ENCODE measurements at regions not wholly inside any gene's neighbourhood (a gene's known extent, or its start where the extent isn't known, plus 50 kb on each side); places are given as distances from the start of the nearest gene placed in this dataset.
"Not testable (repeated sequence)": the region's sequence is repeated elsewhere in the genome, so short reads cannot be mapped to it uniquely, and the experiment has no call there.

DNA sequence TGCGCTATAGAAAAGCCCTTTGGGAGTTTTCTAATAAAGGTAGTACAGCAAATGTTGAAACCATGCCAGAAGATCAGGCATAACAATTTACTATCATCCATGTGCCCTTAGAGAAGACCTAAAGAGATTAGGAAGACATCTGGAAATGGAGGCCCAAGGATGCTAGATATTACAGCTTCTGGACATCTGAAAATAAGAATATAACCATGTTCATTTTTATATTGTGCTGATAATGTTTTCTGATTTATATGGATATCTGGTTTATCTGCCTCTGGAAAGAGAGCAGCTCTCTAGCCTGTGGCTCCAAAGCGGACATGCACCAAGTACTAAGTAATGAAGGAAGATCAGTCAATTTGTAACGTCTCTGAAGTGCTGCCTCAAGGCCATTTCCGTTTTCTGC is 478.0 kb upstream of the DDX18 start:
- in situ Hi-C loops (cut with HindIII; ENCODE audit: low sequenced_read_pairs) = no loop called here

DNA sequence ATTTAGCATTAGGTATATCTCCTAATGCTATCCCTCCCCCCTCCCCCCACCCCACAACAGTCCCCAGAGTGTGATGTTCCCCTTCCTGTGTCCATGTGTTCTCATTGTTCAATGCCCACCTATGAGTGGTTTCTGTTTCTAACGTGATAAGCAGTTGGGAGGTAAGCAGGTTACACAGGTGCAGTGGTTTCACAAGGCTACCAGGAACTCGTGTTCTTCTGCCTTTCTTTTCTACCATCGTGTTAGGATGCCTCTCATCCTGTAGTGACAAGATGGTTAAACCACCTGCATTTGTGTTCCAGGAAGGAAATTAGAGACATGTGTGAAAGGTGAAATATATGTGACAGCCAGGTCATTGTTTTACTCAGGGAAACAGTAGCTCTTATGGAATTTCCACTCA is 476.5 kb upstream of the DDX18 start:
- DNase-seq (ENCODE audit: low read depth, low spot score); in situ Hi-C loops (cut with HindIII; ENCODE audit: low sequenced_read_pairs); H3K4me3 ChIP-seq (ENCODE audit: low read depth, low read length): not testable (repeated sequence)

More for the DNA sequence above, 478.0 kb upstream of the DDX18 start:
- TF ChIP-seq, protein P1, sequence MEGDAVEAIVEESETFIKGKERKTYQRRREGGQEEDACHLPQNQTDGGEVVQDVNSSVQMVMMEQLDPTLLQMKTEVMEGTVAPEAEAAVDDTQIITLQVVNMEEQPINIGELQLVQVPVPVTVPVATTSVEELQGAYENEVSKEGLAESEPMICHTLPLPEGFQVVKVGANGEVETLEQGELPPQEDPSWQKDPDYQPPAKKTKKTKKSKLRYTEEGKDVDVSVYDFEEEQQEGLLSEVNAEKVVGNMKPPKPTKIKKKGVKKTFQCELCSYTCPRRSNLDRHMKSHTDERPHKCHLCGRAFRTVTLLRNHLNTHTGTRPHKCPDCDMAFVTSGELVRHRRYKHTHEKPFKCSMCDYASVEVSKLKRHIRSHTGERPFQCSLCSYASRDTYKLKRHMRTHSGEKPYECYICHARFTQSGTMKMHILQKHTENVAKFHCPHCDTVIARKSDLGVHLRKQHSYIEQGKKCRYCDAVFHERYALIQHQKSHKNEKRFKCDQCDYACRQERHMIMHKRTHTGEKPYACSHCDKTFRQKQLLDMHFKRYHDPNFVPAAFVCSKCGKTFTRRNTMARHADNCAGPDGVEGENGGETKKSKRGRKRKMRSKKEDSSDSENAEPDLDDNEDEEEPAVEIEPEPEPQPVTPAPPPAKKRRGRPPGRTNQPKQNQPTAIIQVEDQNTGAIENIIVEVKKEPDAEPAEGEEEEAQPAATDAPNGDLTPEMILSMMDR (IDR thresholded peaks at IDR 0.05; ENCODE audit: low read depth, low read length) = no peak
- DNase-seq (ENCODE audit: low read depth, low spot score) = no peak
- no peak overlapping the region for H3K4me3 ChIP-seq (ENCODE audit: low read depth, low read length)

DNA sequence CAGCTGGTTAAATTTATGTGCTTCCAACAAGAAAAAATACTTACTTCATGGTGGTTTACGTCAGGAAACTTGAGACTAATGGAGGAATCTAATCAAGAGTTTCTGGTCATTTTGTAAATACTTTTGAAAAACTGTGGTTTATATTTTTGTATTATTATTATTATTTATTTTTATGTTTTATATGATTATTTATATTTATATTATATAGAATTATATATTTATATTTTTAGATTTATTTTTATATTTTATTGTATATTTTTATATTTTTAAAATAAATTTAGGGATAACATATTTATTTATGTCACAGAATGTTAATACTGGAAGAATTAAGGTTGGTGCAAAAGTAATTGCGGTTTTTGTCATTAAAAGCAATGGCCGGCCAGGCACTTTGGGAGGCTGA is 474.5 kb upstream of the DDX18 start:
- DNase-seq (ENCODE audit: low read depth, low spot score) = no peak
- TF ChIP-seq, protein P1 (IDR thresholded peaks at IDR 0.05; ENCODE audit: low read depth, low read length) = no peak
- in situ Hi-C loops (cut with HindIII; ENCODE audit: low sequenced_read_pairs) = no loop called here
- H3K4me3 ChIP-seq (ENCODE audit: low read depth, low read length) = no peak overlapping the region

DNA sequence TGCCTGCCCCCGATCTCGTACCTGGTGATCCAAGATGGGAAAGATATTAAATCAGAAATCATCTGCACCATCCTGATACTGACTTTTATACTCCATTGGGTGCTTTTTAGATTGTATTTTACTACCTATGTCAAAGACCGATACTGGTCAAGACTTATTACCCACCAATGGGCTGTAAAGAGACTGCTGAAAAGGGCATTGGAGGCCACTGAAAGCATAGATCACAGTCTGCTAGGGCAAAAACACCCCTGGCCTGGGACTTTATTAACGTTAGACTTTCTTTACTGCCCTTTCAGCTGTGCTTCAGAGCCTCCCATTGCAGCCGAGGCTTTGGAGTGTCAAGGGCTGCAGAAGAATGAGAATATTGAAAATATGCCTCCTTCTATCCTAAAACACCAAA is 472.8 kb upstream of the DDX18 start:
- in situ Hi-C loops (cut with HindIII; ENCODE audit: low sequenced_read_pairs) = no loop called here

DNA sequence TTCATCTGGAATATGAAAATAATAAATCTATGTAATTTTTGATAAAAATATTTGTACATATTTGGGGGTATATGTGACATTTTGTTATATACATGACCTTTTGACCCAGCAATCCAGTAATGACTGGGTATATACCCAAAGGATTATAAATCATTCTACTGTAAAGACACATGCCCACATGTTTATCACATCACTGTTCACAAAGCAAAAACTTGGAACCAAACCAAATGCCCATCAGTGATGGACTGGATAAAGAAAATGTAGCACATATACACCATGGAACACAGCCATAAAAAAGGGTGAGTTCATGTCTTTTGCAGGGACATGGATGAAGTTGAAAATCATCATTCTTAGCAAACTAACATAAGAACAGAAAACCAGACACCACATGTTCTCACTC is 472.1 kb upstream of the DDX18 start:
- TF ChIP-seq, protein P1 (IDR thresholded peaks at IDR 0.05; ENCODE audit: low read depth, low read length) = no peak
- in situ Hi-C loops (cut with HindIII; ENCODE audit: low sequenced_read_pairs) = no loop called here
- no peak overlapping the region for H3K4me3 ChIP-seq (ENCODE audit: low read depth, low read length)
- DNase-seq (ENCODE audit: low read depth, low spot score) = no peak

More for the DNA sequence above, 472.8 kb upstream of the DDX18 start:
- no peak for DNase-seq (ENCODE audit: low read depth, low spot score)
- no peak overlapping the region for H3K4me3 ChIP-seq (ENCODE audit: low read depth, low read length)
- TF ChIP-seq, protein P1 (IDR thresholded peaks at IDR 0.05; ENCODE audit: low read depth, low read length) = no peak

DNA sequence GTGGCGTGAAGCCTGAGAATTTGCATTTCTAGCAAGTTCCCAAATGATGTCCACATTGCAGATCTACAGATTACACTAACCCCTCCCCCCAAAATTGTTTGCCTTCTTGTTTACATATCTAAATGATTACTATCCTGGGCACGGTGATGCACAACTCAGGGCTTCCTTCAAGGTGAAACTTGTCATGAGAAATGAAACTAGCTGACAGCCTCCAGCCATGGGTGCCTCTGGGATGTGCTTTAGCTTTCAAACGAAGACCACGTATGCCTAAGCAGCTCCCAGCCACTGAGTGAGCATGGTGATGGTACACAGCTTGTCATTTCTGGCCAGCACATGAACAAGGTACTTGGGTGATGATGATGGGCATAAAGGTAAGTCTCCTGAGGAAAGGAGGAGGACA is 464.8 kb upstream of the DDX18 start:
- in situ Hi-C loops (cut with HindIII; ENCODE audit: low sequenced_read_pairs) = no loop called here

DNA sequence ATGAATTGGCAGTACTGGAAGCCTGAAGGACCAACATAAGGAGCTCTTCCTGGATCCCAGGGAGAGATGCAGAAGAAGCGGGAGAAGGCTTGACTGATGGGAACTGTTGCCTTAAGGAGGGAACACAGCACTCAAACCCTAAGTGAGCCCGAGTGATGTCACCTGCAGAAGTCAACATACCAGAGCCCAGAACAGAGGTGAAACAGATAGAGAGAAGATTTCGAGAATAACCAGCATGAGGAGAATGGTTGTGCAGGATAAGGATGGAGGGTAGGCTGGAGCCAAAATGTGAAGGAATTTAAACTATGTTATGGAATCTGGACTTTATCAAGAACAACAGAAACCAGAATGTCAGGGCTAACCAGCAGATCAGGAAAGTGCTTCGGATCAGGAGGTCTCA is 463.1 kb upstream of the DDX18 start:
- DNase-seq (ENCODE audit: low read depth, low spot score) = no peak
- in situ Hi-C loops (cut with HindIII; ENCODE audit: low sequenced_read_pairs) = no loop called here
- no peak overlapping the region for H3K4me3 ChIP-seq (ENCODE audit: low read depth, low read length)
- TF ChIP-seq, protein P1 (IDR thresholded peaks at IDR 0.05; ENCODE audit: low read depth, low read length) = no peak

More for the DNA sequence above, 464.8 kb upstream of the DDX18 start:
- TF ChIP-seq, protein P1 (IDR thresholded peaks at IDR 0.05; ENCODE audit: low read depth, low read length) = no peak
- H3K4me3 ChIP-seq (ENCODE audit: low read depth, low read length) = no peak overlapping the region
- DNase-seq (ENCODE audit: low read depth, low spot score) = no peak
